DOHH2 (cell line): ENCODE measurements at regions not wholly inside any gene's neighbourhood (a gene's known extent, or its start where the extent isn't known, plus 50 kb on each side); places are given as distances from the start of the nearest gene placed in this dataset.

Source experiments
- H3F3A ChIP-seq: fragments of 200-600 bp; sonication (generic), shearing (Covaris generic); 2 replicates; pipeline ENCODE4 v1.6.0; 2016; ENCODE audit warnings: antibody characterized with exemption, mild to moderate bottlenecking; ENCODE audit not compliant: control insufficient read depth, insufficient read depth
- H3K27ac ChIP-seq: fragments of 200-600 bp; sonication (generic); 2 replicates; pipeline ENCODE4 v1.5.1; 2014; ENCODE audit warnings: low read depth, mild to moderate bottlenecking, low read length, moderate library complexity
- H3K27me3 ChIP-seq: fragments of 200-600 bp; sonication (generic); 2 replicates; pipeline ENCODE4 v1.6.1; 2014; ENCODE audit warnings: mild to moderate bottlenecking, low read length, mixed read lengths; ENCODE audit not compliant: control insufficient read depth
- H3K36me3 ChIP-seq: fragments of 200-600 bp; sonication (generic); 2 replicates; pipeline ENCODE4 v1.6.1; 2014; ENCODE audit warnings: mild to moderate bottlenecking, low read length, moderate library complexity, mixed read lengths; ENCODE audit not compliant: control insufficient read depth
- H3K4me1 ChIP-seq: fragments of 200-600 bp; sonication (generic); 2 replicates; pipeline ENCODE4 v1.6.1; 2014; ENCODE audit warnings: mild to moderate bottlenecking, low read length, mixed read lengths; ENCODE audit not compliant: control insufficient read depth
- H3K4me2 ChIP-seq: fragments of 200-600 bp; sonication (generic); 2 replicates; pipeline ENCODE4 v1.6.0; 2014; ENCODE audit warnings: mild to moderate bottlenecking, low read length, moderate library complexity
- H3K4me3 ChIP-seq: fragments of 200-600 bp; sonication (generic); 2 replicates; pipeline ENCODE4 v1.5.1; 2014; ENCODE audit warnings: mild to moderate bottlenecking, low read length, mixed read lengths
- H3K79me2 ChIP-seq: fragments of 200-600 bp; sonication (generic); 2 replicates; pipeline ENCODE4 v1.6.1; 2014; ENCODE audit warnings: mild to moderate bottlenecking, low read length, mixed read lengths; ENCODE audit not compliant: control insufficient read depth
- H3K9me2 ChIP-seq: fragments of 200-600 bp; sonication (generic); replicated peaks from 2 replicates; pipeline ENCODE4 v1.6.1; 2014; ENCODE audit warnings: mild to moderate bottlenecking, low read length, mixed read lengths; ENCODE audit not compliant: control insufficient read depth
- H3K9me3 ChIP-seq: fragments of 200-600 bp; sonication (generic); 2 replicates; pipeline ENCODE4 v1.6.1; 2014; ENCODE audit warnings: antibody characterized with exemption, low read length, mixed read lengths; ENCODE audit not compliant: control insufficient read depth, insufficient read depth
- H4K20me1 ChIP-seq: fragments of 200-600 bp; sonication (generic); 2 replicates; pipeline ENCODE4 v1.6.0; 2014; ENCODE audit warnings: low read depth, mild to moderate bottlenecking, antibody characterized with exemption, low read length, moderate library complexity; ENCODE audit not compliant: control insufficient read depth, insufficient read depth
- EZH2phosphoT487 ChIP-seq: fragments of 200-600 bp; sonication (generic); IDR thresholded peaks from 2 replicates; pipeline ENCODE4 v1.6.1; 2017; ENCODE audit warnings: borderline replicate concordance, mild to moderate bottlenecking, antibody characterized with exemption, low read length, moderate library complexity, mixed read lengths
- TF ChIP-seq, protein P1 (sequence below): fragments of 200-600 bp; sonication (generic); IDR thresholded peaks from one replicate; pipeline ENCODE4 v1.5.1; 2014; ENCODE audit warnings: antibody characterized with exemption, mild to moderate bottlenecking, low read depth, low read length; ENCODE audit not compliant: poor library complexity, severe bottlenecking

DNA sequence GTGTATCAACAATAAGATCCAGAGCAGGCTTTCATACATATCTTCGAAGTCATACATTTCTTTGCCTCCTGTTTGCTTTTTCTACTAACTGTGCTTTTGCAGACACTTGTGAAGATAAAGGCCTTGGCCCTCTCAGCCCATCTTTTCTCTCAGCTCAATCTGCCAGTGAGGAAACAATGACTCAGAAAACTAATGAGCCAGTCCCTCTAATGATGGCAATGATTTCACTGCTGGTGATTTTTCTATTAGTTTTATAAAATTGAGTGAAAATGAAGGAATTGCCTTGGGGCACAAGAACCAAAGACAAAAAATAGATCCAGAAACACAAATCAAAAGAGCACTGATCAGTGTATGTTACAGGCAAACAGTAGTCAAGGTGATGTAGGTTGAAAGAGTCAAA, 167.7 kb upstream of the PPP2R2B start:
- no peaks in the 10 kb centered on the region for H3K9me2 ChIP-seq
- no peaks in the 10 kb centered on the region for H3K36me3 ChIP-seq
- no peaks in the 10 kb centered on the region for H3F3A ChIP-seq
- no peaks in the 10 kb centered on the region for H3K4me1 ChIP-seq
- TF ChIP-seq EZH2phosphoT487, result no peak
- TF ChIP-seq, protein P1, sequence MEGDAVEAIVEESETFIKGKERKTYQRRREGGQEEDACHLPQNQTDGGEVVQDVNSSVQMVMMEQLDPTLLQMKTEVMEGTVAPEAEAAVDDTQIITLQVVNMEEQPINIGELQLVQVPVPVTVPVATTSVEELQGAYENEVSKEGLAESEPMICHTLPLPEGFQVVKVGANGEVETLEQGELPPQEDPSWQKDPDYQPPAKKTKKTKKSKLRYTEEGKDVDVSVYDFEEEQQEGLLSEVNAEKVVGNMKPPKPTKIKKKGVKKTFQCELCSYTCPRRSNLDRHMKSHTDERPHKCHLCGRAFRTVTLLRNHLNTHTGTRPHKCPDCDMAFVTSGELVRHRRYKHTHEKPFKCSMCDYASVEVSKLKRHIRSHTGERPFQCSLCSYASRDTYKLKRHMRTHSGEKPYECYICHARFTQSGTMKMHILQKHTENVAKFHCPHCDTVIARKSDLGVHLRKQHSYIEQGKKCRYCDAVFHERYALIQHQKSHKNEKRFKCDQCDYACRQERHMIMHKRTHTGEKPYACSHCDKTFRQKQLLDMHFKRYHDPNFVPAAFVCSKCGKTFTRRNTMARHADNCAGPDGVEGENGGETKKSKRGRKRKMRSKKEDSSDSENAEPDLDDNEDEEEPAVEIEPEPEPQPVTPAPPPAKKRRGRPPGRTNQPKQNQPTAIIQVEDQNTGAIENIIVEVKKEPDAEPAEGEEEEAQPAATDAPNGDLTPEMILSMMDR, result no peak
- no peaks in the 10 kb centered on the region for H4K20me1 ChIP-seq
- H3K9me3 ChIP-seq, result no peaks in the 10 kb centered on the region
- H3K27ac ChIP-seq, result no peak overlapping the region
- H3K4me3 ChIP-seq, result no peak overlapping the region
- H3K79me2 ChIP-seq, result no peaks in the 10 kb centered on the region
- no peak overlapping the region for H3K4me2 ChIP-seq
- no peaks in the 10 kb centered on the region for H3K27me3 ChIP-seq

DNA sequence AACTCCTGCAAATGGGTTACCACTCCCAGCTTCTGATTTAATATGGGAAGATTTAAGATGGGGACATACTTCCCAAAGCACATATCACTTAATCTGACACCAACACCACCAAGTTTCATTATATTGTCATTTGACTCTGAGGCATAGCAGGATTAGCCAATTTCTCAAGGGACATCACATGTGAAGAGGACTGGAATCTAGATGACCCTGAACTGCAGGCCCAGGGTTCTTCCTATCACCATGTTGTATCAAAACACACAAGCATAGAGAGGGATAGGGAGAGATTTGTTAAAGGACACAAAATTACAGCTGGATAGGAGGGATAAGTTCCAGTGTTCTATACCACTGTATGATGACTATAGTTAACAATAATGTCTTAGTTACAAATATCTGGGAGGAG, 168.3 kb upstream of the PPP2R2B start:
- TF ChIP-seq EZH2phosphoT487, result no peak
- TF ChIP-seq, protein P1, result no peak
- no peaks in the 10 kb centered on the region for H3K9me2 ChIP-seq
- H3K4me3 ChIP-seq, result no peak overlapping the region
- H3K27ac ChIP-seq, result no peak overlapping the region
- no peaks in the 10 kb centered on the region for H3K9me3 ChIP-seq
- no peak overlapping the region for H3K4me2 ChIP-seq
- H3K36me3 ChIP-seq, result no peaks in the 10 kb centered on the region
- H3K79me2 ChIP-seq, result no peaks in the 10 kb centered on the region
- H4K20me1 ChIP-seq, result no peaks in the 10 kb centered on the region
- no peaks in the 10 kb centered on the region for H3F3A ChIP-seq
- H3K4me1 ChIP-seq, result no peaks in the 10 kb centered on the region
- H3K27me3 ChIP-seq, result no peaks in the 10 kb centered on the region

DNA sequence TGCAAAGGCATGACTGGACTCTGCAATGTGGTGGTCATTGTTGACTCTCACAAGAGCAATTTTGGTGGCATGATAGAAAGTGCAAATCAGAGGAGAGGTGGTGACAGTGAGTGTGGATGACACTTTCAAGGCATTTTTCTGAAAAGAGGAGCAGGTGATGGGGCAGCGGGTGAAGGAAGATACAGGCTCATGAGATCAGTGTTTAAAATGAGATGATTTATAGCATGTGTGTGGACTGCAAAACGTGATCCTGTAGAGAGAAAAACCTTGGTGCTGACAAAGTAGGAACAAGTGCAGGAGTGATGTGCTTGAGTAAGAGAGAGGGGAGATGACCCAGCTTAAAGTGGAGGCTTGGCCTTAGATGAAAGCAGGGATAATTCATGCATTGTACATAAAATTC, 171.2 kb upstream of the PPP2R2B start:
- no peaks in the 10 kb centered on the region for H3K27me3 ChIP-seq
- no peaks in the 10 kb centered on the region for H4K20me1 ChIP-seq
- H3K4me3 ChIP-seq, result no peak overlapping the region

More for the DNA sequence above, 171.2 kb upstream of the PPP2R2B start:
- no peaks in the 10 kb centered on the region for H3K9me3 ChIP-seq
- no peaks in the 10 kb centered on the region for H3K79me2 ChIP-seq
- TF ChIP-seq, protein P1, result no peak
- TF ChIP-seq EZH2phosphoT487, result no peak
- H3K4me2 ChIP-seq, result no peak overlapping the region
- H3K27ac ChIP-seq, result no peak overlapping the region
- no peaks in the 10 kb centered on the region for H3K4me1 ChIP-seq
- H3F3A ChIP-seq, result no peaks in the 10 kb centered on the region
- H3K36me3 ChIP-seq, result no peaks in the 10 kb centered on the region
- no peaks in the 10 kb centered on the region for H3K9me2 ChIP-seq
